ENCODE measurements at regions not wholly inside any gene's neighbourhood (a gene's known extent, or its start where the extent isn't known, plus 50 kb on each side); places are given as distances from the start of the nearest gene placed in this dataset.
"Not testable (repeated sequence)": the region's sequence is repeated elsewhere in the genome, so short reads cannot be mapped to it uniquely, and the experiment has no call there.

DNA sequence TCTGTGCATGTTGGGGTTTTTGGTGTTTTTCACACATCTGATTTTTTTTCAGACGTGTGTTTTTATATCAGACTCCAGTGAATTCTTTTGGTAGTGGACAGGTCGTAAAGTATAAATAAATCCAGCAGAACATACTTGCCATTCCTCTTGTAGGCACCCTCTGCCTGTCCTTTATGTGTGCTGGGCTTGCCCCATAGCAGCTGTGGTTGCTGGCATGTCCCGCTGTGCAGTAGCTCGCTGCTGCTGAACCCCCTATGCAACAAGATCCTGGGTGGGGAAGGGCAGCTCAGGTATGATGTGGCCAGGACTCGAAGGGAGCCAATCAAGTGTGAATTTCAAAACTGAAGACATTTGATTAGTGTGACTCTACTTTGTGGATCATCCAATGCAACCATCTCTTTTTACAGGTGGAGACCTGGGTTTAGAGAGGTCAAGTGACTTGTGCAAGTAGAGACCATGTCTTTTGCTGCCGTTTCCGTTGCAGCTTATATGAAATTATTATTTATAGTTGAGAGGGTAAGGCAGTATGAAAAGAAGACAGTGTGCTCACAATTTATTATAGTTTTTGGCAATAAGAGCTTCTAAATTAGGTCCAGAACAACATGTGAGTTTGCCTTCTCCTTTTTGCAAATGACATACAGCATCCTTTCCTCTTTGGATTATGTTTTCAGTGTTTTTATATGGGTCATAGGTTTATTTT is 350.8 kb upstream of the C2CD4B start:
- no peak overlapping the region for H3K27ac ChIP-seq
- TF ChIP-seq, protein P1, sequence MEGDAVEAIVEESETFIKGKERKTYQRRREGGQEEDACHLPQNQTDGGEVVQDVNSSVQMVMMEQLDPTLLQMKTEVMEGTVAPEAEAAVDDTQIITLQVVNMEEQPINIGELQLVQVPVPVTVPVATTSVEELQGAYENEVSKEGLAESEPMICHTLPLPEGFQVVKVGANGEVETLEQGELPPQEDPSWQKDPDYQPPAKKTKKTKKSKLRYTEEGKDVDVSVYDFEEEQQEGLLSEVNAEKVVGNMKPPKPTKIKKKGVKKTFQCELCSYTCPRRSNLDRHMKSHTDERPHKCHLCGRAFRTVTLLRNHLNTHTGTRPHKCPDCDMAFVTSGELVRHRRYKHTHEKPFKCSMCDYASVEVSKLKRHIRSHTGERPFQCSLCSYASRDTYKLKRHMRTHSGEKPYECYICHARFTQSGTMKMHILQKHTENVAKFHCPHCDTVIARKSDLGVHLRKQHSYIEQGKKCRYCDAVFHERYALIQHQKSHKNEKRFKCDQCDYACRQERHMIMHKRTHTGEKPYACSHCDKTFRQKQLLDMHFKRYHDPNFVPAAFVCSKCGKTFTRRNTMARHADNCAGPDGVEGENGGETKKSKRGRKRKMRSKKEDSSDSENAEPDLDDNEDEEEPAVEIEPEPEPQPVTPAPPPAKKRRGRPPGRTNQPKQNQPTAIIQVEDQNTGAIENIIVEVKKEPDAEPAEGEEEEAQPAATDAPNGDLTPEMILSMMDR (conservative IDR thresholded peaks at IDR 0.05) = no peak
- no peak for TF ChIP-seq ZFX (IDR thresholded peaks at IDR 0.05)

GRCh38 chr15:62517541-62517940 is 352.5 kb upstream of the C2CD4B start:
- no peak overlapping the region for H3K27ac ChIP-seq
- TF ChIP-seq ZFX (IDR thresholded peaks at IDR 0.05) = no peak
- TF ChIP-seq, protein P1 (conservative IDR thresholded peaks at IDR 0.05) = no peak

- not testable (repeated sequence) for H3K27ac ChIP-seq
These were observed 353.6 kb upstream of the C2CD4B start for GRCh38 chr15:62518666-62519065.

- no peak overlapping the region for H3K27ac ChIP-seq
- TF ChIP-seq, protein P1 (conservative IDR thresholded peaks at IDR 0.05) = no peak
- TF ChIP-seq ZFX (IDR thresholded peaks at IDR 0.05) = no peak
These were observed 354.8 kb upstream of the C2CD4B start for GRCh38 chr15:62519900-62520299.

DNA sequence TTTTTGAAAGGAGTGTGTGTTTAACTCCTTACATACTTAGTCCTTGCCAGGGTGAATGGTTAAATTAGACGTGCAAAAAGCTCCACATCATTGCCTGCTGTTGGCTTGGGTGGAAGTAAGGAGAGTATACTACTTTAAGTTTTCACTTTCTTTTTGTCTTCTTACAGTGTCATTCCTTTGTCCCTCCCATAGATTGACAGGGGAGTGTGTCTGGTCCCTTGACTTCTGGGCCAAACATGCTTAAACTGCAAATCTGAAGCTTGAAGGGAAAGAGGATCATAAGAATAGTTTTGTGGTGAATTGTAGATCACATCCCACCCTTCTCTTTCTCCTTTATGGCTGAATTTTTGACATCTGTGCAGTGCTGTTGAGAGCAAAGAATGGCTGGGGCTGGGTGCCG is 355.8 kb upstream of the C2CD4B start:
- TF ChIP-seq, protein P1 (conservative IDR thresholded peaks at IDR 0.05) = no peak
- TF ChIP-seq ZFX (IDR thresholded peaks at IDR 0.05) = no peak
- H3K27ac ChIP-seq = no peak overlapping the region

DNA sequence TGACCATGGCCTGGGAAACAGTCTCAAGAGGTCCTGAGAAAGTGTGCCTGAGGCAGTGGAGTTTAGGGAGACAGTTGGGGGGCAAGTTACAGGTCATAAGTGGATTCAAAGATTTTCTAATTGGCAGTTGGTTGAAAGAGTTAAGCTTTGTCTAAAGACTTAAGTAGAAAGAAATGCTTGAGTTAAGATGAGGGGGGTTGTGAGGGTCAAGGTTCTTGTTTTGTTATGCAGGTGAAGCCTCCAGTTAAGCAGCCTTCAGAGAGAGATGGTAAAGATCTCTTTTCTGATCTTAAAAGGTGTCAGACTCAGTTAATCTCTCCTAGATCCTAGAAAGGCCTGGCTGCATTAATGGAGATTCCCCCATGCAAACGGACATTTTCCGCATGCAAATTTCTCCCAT is 356.3 kb upstream of the C2CD4B start:
- no peak for TF ChIP-seq ZFX (IDR thresholded peaks at IDR 0.05)
- TF ChIP-seq, protein P1 (conservative IDR thresholded peaks at IDR 0.05) = no peak
- H3K27ac ChIP-seq = no peak overlapping the region

GRCh38 chr15:62524848-62525247 is 359.8 kb upstream of the C2CD4B start:
- TF ChIP-seq ZFX (IDR thresholded peaks at IDR 0.05) = no peak
- TF ChIP-seq, protein P1 (conservative IDR thresholded peaks at IDR 0.05) = no peak
- H3K27ac ChIP-seq = no peak overlapping the region

GRCh38 chr15:62527387-62527786 is 362.3 kb upstream of the C2CD4B start:
- no peak overlapping the region for H3K27ac ChIP-seq
- TF ChIP-seq, protein P1 (conservative IDR thresholded peaks at IDR 0.05) = no peak
- no peak for TF ChIP-seq ZFX (IDR thresholded peaks at IDR 0.05)
